H9 (cell line): ENCODE measurements at regions not wholly inside any gene's neighbourhood (a gene's known extent, or its start where the extent isn't known, plus 50 kb on each side); places are given as distances from the start of the nearest gene placed in this dataset.

Experiments used
- DNase-seq: peaks from one replicate; pipeline ENCODE4 v3.0.0-alpha.2; 2017
- H2AFZ ChIP-seq: one replicate; pipeline ENCODE4 v1.6.1; 2013; ENCODE audit warnings: mild to moderate bottlenecking, low read length, control low read depth, moderate library complexity
- H2AK5ac ChIP-seq: 2 replicates; pipeline ENCODE4 v1.6.1; 2013; ENCODE audit warnings: low read length, control low read depth, mixed read lengths; ENCODE audit not compliant: insufficient read length
- H2BK120ac ChIP-seq: one replicate; pipeline ENCODE4 v1.6.1; 2013; ENCODE audit warnings: low read depth, mild to moderate bottlenecking, low read length, control low read depth, inconsistent platforms; ENCODE audit not compliant: poor library complexity, severe bottlenecking
- H2BK12ac ChIP-seq: 2 replicates; pipeline ENCODE4 v1.6.1; 2013; ENCODE audit warnings: low read length, control low read depth, mixed read lengths, low read depth; ENCODE audit not compliant: insufficient read length
- H2BK15ac ChIP-seq: 2 replicates; pipeline ENCODE4 v1.6.1; 2013; ENCODE audit warnings: low read depth, low read length, control low read depth
- H2BK20ac ChIP-seq: one replicate; pipeline ENCODE4 v1.6.1; 2013; ENCODE audit warnings: low read depth, mild to moderate bottlenecking, low read length, control low read depth, inconsistent platforms; ENCODE audit not compliant: poor library complexity, severe bottlenecking
- H2BK5ac ChIP-seq: 2 replicates; pipeline ENCODE4 v1.6.1; 2013; ENCODE audit warnings: low read length, control low read depth, mixed read lengths; ENCODE audit not compliant: insufficient read length
- H3K14ac ChIP-seq: 2 replicates; pipeline ENCODE4 v1.6.1; 2013; ENCODE audit warnings: low read length, control low read depth; ENCODE audit not compliant: insufficient read depth
- H3K18ac ChIP-seq: 2 replicates; pipeline ENCODE4 v1.6.1; 2013; ENCODE audit warnings: low read depth, mild to moderate bottlenecking, mixed read lengths, low read length, control low read depth; ENCODE audit not compliant: insufficient read length
- H3K23ac ChIP-seq: 2 replicates; pipeline ENCODE4 v1.6.1; 2013; ENCODE audit warnings: low read length, control low read depth, mixed read lengths, low read depth; ENCODE audit not compliant: insufficient read length
- H3K23me2 ChIP-seq: 2 replicates; pipeline ENCODE4 v1.6.1; 2013; ENCODE audit warnings: low read depth, mild to moderate bottlenecking, mixed read lengths, low read length, control low read depth; ENCODE audit not compliant: insufficient read length, poor library complexity, severe bottlenecking
- H3K27ac ChIP-seq: 2 replicates; pipeline ENCODE4 v1.5.1; 2013; ENCODE audit warnings: low read length, control low read depth, mixed read lengths, low read depth; ENCODE audit not compliant: insufficient read length
- H3K27me3 ChIP-seq: 2 replicates; pipeline ENCODE4 v1.6.1; 2013; ENCODE audit warnings: low read length, control low read depth, inconsistent platforms; ENCODE audit not compliant: insufficient read depth
- H3K4ac ChIP-seq: 2 replicates; pipeline ENCODE4 v1.6.1; 2013; ENCODE audit warnings: low read depth, mild to moderate bottlenecking, control low read depth, inconsistent platforms, low read length, moderate library complexity
- H3K4me1 ChIP-seq: 2 replicates; pipeline ENCODE4 v1.6.1; 2013; ENCODE audit warnings: low read length, control low read depth, inconsistent platforms; ENCODE audit not compliant: insufficient read depth
- H3K4me2 ChIP-seq: 2 replicates; pipeline ENCODE4 v1.6.1; 2013; ENCODE audit warnings: low read length, control low read depth, mixed read lengths; ENCODE audit not compliant: insufficient read length, insufficient read depth
- H3K56ac ChIP-seq: 2 replicates; pipeline ENCODE4 v1.6.1; 2013; ENCODE audit warnings: low read depth, mild to moderate bottlenecking, mixed read lengths, low read length, control low read depth; ENCODE audit not compliant: insufficient read length
- H3K79me1 ChIP-seq: 2 replicates; pipeline ENCODE4 v1.6.1; 2013; ENCODE audit warnings: low read depth, mild to moderate bottlenecking, moderate library complexity, low read length, control low read depth, inconsistent platforms; ENCODE audit not compliant: insufficient read depth, poor library complexity, severe bottlenecking
- H3K79me2 ChIP-seq: 2 replicates; pipeline ENCODE4 v1.6.1; 2013; ENCODE audit warnings: low read length, control low read depth, inconsistent platforms; ENCODE audit not compliant: insufficient read depth
- H3K9ac ChIP-seq: 2 replicates; pipeline ENCODE4 v1.6.1; 2013; ENCODE audit warnings: low read length, control low read depth, mixed read lengths; ENCODE audit not compliant: insufficient read length; ENCODE audit errors: extremely low read depth
- H3K9me3 ChIP-seq: one replicate; pipeline ENCODE4 v1.6.1; 2013; ENCODE audit warnings: low read depth, low read length, inconsistent platforms; ENCODE audit not compliant: control insufficient read depth
- H3T11ph ChIP-seq: one replicate; pipeline ENCODE4 v1.6.1; 2013; ENCODE audit warnings: mild to moderate bottlenecking, low read length, control low read depth, inconsistent platforms
- H4K20me1 ChIP-seq: one replicate; pipeline ENCODE4 v1.6.1; 2013; ENCODE audit not compliant: control insufficient read depth, insufficient read length, insufficient read depth
- H4K5ac ChIP-seq: 2 replicates; pipeline ENCODE4 v1.6.1; 2013; ENCODE audit warnings: low read depth, mild to moderate bottlenecking, mixed read lengths, low read length, control low read depth; ENCODE audit not compliant: insufficient read length
- H4K8ac ChIP-seq: replicated peaks from 2 replicates; pipeline ENCODE4 v1.6.1; 2013; ENCODE audit warnings: low read length, control low read depth, mixed read lengths, low read depth; ENCODE audit not compliant: insufficient read length
- H4K91ac ChIP-seq: 2 replicates; pipeline ENCODE4 v1.6.1; 2013; ENCODE audit warnings: low read depth, mild to moderate bottlenecking, moderate library complexity, mixed read lengths, low read length, control low read depth; ENCODE audit not compliant: insufficient read length
- H3K27ac Mint-ChIP-seq, 3 experiments: 2 replicates in 2 of 3; 3 replicates in 1 of 3; pipeline ENCODE4 v1.8.0; 2020 to 2021; ENCODE audit warnings: mixed read lengths in 3 of 3, mild to moderate bottlenecking in 1 of 3, moderate library complexity in 1 of 3
- H3K27me3 Mint-ChIP-seq: 2 replicates; pipeline ENCODE4 v1.8.0; 2021; ENCODE audit warnings: low read depth, mild to moderate bottlenecking, moderate library complexity, mixed read lengths
- H3K36me3 Mint-ChIP-seq, 3 experiments: 2 replicates in 2 of 3; 3 replicates in 1 of 3; pipeline ENCODE4 v1.8.0; 2020 to 2021; ENCODE audit warnings: low read depth in 3 of 3, mixed read lengths in 3 of 3; ENCODE audit not compliant: insufficient read depth in 1 of 3
- H3K4me1 Mint-ChIP-seq, 2 experiments: 2 replicates each; pipeline ENCODE4 v1.8.0; 2020; ENCODE audit warnings: mixed read lengths in 2 of 2
- H3K4me3 Mint-ChIP-seq, 2 experiments: 2 replicates in 1 of 2; 3 replicates in 1 of 2; pipeline ENCODE4 v1.8.0; 2020 to 2021; ENCODE audit warnings: mild to moderate bottlenecking in 2 of 2, mixed read lengths in 2 of 2, moderate library complexity in 1 of 2
- H3K9me3 Mint-ChIP-seq, 2 experiments: 2 replicates in 1 of 2; 3 replicates in 1 of 2; pipeline ENCODE4 v1.8.0; 2020; ENCODE audit warnings: mild to moderate bottlenecking in 2 of 2, mixed read lengths in 2 of 2, moderate library complexity in 1 of 2
- WGBS: extraction: QIAGEN DNeasy Blood & Tissue Kit; methylation state at CpG from one replicate; pipeline ENCODE4 v1.1.7; 2013; ENCODE audit warnings: missing lambda C conversion rate, low lambda C conversion rate, mixed read lengths; ENCODE audit not compliant: insufficient read length; ENCODE audit errors: extremely low coverage; 5-methylcytosine and 5-hydroxymethylcytosine counted together
- TF ChIP-seq, protein P1 (sequence below): fragments of 200-600 bp; sonication (generic); conservative IDR thresholded peaks from 3 replicates; pipeline ENCODE4 v1.8.0; 2021; ENCODE audit warnings: antibody characterized with exemption, mild to moderate bottlenecking

DNA sequence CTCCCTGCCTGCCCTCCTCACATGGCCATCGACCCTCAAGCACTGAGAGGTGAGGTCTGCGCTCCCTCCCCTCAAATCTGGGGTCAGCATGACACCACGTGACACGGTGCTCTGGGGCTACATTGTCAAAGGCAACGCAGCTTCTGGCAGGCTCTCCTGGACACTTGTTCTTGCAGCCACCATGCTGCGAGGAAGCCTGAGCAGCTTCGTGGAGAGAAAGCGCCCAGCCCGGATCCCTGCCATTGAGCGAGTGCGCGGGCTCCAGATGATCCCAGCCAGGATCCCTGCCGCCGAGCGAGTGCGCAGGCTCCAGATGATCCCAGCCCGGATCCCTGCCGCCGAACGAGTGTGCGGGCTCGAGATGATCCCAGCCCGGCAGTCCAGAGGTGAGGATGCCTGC, 70.9 kb upstream of the METRNL start:
- Histone ChIP-seq H3K9ac (no peak overlapping the region), H3K27me3 (no peaks in the 10 kb centered on the region), H4K5ac (no peak overlapping the region), H3K18ac (no peak overlapping the region), H3K4ac (no peak overlapping the region), H2BK15ac (no peak overlapping the region), H3K14ac (peak overlapping the region; percentile 72; the same call in 1 of the 2 replicates), H4K91ac (no peak overlapping the region), H3K56ac (no peak overlapping the region), H3K27ac (no peak overlapping the region), H2AFZ (no peak overlapping the region), H4K20me1 (no peaks in the 10 kb centered on the region), H3K79me2 (no peaks in the 10 kb centered on the region), H3K4me1 (no peaks in the 10 kb centered on the region; the same call in 1 of the 2 replicates), H3K4me2 (no peak overlapping the region), H2BK20ac (no peak overlapping the region), H4K8ac (no peak overlapping the region), H3K23me2 (no peaks in the 10 kb centered on the region), H3T11ph (no peak overlapping the region), H2BK5ac (no peak overlapping the region), H3K23ac (no peak overlapping the region), H3K79me1 (no peaks in the 10 kb centered on the region), H2AK5ac (no peak overlapping the region), H3K9me3 (no peaks in the 10 kb centered on the region), H2BK12ac (no peak overlapping the region), H2BK120ac (no peak overlapping the region)
- Mint-ChIP-seq H3K27me3 (no peaks in the 10 kb centered on the region), H3K4me1 (peaks cover 4 to 17% of the 10 kb centered on the region in 2 experiments), H3K36me3 (peaks cover 12 to 21% (median 12%) of the 10 kb centered on the region in 3 experiments), H3K9me3 (peaks cover 5 to 6% of the 10 kb centered on the region in 2 experiments; a peak in 3 of 5 replicates), H3K27ac (peak overlapping the region in 1 of 3 experiments; percentile 72; a peak in 2 of 7 replicates), H3K4me3 (no peak overlapping the region)
- no CpG with 5 or more reads among the region's 23 CpGs for WGBS
- DNase-seq = no peak
- TF ChIP-seq, protein P1, sequence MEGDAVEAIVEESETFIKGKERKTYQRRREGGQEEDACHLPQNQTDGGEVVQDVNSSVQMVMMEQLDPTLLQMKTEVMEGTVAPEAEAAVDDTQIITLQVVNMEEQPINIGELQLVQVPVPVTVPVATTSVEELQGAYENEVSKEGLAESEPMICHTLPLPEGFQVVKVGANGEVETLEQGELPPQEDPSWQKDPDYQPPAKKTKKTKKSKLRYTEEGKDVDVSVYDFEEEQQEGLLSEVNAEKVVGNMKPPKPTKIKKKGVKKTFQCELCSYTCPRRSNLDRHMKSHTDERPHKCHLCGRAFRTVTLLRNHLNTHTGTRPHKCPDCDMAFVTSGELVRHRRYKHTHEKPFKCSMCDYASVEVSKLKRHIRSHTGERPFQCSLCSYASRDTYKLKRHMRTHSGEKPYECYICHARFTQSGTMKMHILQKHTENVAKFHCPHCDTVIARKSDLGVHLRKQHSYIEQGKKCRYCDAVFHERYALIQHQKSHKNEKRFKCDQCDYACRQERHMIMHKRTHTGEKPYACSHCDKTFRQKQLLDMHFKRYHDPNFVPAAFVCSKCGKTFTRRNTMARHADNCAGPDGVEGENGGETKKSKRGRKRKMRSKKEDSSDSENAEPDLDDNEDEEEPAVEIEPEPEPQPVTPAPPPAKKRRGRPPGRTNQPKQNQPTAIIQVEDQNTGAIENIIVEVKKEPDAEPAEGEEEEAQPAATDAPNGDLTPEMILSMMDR = no peak
